ENCODE measurements at regions not wholly inside any gene's neighbourhood (a gene's known extent, or its start where the extent isn't known, plus 50 kb on each side); places are given as distances from the start of the nearest gene placed in this dataset.

- H3K4me3 ChIP-seq (ENCODE audit: low read depth, low read length) = no peak overlapping the region
- TF ChIP-seq, protein P1, sequence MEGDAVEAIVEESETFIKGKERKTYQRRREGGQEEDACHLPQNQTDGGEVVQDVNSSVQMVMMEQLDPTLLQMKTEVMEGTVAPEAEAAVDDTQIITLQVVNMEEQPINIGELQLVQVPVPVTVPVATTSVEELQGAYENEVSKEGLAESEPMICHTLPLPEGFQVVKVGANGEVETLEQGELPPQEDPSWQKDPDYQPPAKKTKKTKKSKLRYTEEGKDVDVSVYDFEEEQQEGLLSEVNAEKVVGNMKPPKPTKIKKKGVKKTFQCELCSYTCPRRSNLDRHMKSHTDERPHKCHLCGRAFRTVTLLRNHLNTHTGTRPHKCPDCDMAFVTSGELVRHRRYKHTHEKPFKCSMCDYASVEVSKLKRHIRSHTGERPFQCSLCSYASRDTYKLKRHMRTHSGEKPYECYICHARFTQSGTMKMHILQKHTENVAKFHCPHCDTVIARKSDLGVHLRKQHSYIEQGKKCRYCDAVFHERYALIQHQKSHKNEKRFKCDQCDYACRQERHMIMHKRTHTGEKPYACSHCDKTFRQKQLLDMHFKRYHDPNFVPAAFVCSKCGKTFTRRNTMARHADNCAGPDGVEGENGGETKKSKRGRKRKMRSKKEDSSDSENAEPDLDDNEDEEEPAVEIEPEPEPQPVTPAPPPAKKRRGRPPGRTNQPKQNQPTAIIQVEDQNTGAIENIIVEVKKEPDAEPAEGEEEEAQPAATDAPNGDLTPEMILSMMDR (IDR thresholded peaks at IDR 0.05; ENCODE audit: low read depth, low read length) = no peak
These were observed 692.0 kb upstream of the IGFBP3 start for GRCh38 chr7:46613116-46613515.

DNA sequence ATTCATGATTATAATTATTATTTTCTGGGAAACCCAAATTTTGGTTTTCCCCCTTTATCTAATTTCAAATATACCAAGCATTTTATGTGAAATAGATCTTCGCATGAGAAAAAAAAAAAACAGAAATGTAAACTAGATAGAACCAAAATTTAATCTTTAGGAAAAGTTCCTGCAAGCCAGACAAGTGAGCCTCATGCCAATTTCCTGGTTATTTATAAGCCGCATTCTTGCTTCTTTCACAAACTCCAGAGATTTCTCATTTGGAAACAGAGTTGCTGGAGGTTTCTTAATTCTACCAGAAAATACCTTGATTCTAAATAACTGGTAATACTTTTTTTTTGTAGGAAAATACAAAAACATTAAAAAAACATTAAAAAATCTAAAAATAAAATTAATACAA lies 690.4 kb upstream of the IGFBP3 start:
- TF ChIP-seq, protein P1 (IDR thresholded peaks at IDR 0.05; ENCODE audit: low read depth, low read length) = no peak
- H3K4me3 ChIP-seq (ENCODE audit: low read depth, low read length) = no peak overlapping the region

GRCh38 chr7:46610746-46611145 lies 689.7 kb upstream of the IGFBP3 start:
- TF ChIP-seq, protein P1 (IDR thresholded peaks at IDR 0.05; ENCODE audit: low read depth, low read length) = no peak

DNA sequence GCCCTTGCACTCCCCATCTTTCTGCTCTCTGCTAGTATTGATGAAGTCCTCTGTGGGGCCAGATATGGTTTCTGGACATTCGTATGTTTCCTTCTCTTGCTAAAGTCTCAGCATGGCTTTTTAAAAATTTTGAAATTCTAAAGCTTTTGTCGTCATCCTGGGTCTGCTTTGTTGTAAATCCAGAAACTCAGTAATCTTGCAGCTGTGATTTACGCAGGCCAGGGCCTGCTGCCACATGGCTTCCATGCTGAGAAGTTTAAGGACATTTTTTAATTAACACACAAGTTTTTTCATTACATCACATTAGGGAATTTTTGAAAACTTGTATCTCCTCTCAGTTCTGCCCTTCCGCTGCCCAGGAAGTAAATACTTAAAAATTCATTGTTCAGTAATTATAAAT lies 686.1 kb upstream of the IGFBP3 start:
- TF ChIP-seq, protein P1 (IDR thresholded peaks at IDR 0.05; ENCODE audit: low read depth, low read length) = no peak

More at GRCh38 chr7:46610746-46611145, 689.7 kb upstream of the IGFBP3 start:
- no peak overlapping the region for H3K4me3 ChIP-seq (ENCODE audit: low read depth, low read length)

GRCh38 chr7:46606761-46607160 lies 685.7 kb upstream of the IGFBP3 start:
- TF ChIP-seq, protein P1 (IDR thresholded peaks at IDR 0.05; ENCODE audit: low read depth, low read length) = no peak
- H3K4me3 ChIP-seq (ENCODE audit: low read depth, low read length) = no peak overlapping the region

More for the DNA sequence above, 686.1 kb upstream of the IGFBP3 start:
- H3K4me3 ChIP-seq (ENCODE audit: low read depth, low read length) = no peak overlapping the region

DNA sequence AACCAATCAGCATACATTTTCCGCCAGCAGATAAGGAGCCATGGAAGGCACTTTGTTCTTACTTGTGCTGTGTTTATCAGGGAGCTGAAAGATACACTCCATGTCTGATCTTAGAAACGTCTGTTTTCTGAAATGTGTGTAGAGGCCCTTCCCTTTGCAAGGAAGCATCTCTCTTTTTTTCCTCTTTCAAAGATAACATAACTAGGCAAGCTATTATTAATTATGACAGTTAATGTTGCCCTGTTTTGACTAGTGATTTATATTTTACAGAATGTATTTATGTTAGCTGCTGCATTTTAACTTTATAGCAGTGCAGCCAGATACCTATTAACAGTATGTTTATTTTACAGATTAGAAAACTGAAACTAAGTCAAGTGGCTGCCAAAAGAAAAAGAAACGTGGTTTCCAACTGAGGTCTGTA lies 683.2 kb upstream of the IGFBP3 start:
- H3K4me3 ChIP-seq (ENCODE audit: low read depth, low read length) = no peak overlapping the region
- TF ChIP-seq, protein P1 (IDR thresholded peaks at IDR 0.05; ENCODE audit: low read depth, low read length) = no peak

DNA sequence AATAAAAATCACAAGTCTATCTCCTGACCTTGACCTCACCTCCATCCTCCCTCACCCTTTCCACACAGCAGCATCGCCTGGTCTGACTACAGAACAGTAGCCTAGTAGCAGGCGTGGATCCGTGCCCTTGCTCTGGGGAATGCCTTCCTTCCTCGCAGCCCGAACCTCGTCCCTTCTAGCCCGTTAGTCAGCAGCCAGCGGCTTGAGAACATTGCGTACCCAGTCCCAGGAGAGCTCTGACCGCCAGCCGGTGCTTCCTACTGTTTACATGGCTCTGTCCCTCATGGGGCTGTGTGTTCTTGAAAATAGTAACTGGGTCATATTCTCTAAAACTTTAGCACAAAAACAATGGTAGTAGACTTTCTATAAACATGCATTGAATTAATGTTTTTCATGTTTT lies 682.7 kb upstream of the IGFBP3 start:
- no peak overlapping the region for H3K4me3 ChIP-seq (ENCODE audit: low read depth, low read length)
- TF ChIP-seq, protein P1 (IDR thresholded peaks at IDR 0.05; ENCODE audit: low read depth, low read length) = no peak

Measured in WI38 (cell line).